GM12878 (cell line): ENCODE measurements at regions not wholly inside any gene's neighbourhood (a gene's known extent, or its start where the extent isn't known, plus 50 kb on each side); places are given as distances from the start of the nearest gene placed in this dataset.

ENCODE experiments used
- ATAC-seq: fragments of 200-7000 bp; cut with Tn5 transposase; 3 replicates; pipeline ENCODE4 v1.9.1; 2020; ENCODE audit warnings: mild to moderate bottlenecking, moderate library complexity
- BruUV-seq: library from RNA; stranded (reverse); fragments of 400-500 nt; replicated peaks from 2 replicates; lab custom pipeline; 2021; lab: Mats Ljungman, UMichigan
- CTCF ChIA-PET: fragments of 300-600 bp; sonication (Branson Sonifier 250); formaldehyde crosslinking; extraction: SDS; loops from one replicate; lab custom pipeline; 2021; ENCODE audit warnings: inconsistent platforms; lab: Yijun Ruan, JAX
- POLR2A ChIA-PET: fragments of 350-600 bp; formaldehyde crosslinking; extraction: SDS; loops from one replicate; lab custom pipeline; 2021; ENCODE audit warnings: inconsistent platforms; lab: Charles Lee
- RAD21 ChIA-PET: fragments of 300-600 bp; sonication (Branson Sonifier 250); formaldehyde crosslinking; loops from one replicate; lab custom pipeline; 2023; ENCODE audit warnings: antibody characterized with exemption; ENCODE audit not compliant: unreplicated experiment; lab: Charles Lee
- SMC1A ChIA-PET: fragments of 300-600 bp; sonication (Branson Sonifier 250); formaldehyde crosslinking; loops from one replicate; lab custom pipeline; 2023; ENCODE audit not compliant: unreplicated experiment, uncharacterized antibody; lab: Charles Lee
- DNase-seq: peaks from one replicate; pipeline ENCODE4 v3.0.0-alpha.2; 2011; ENCODE audit warnings: low read depth, low spot score
- FAIRE-seq: peaks from 3 replicates; lab custom pipeline; 2011; peaks lifted over from hg19 to GRCh38; lab: Jason Lieb, UNC
- H2AFZ ChIP-seq: 2 replicates; pipeline ENCODE4 v1.6.0; 2011; ENCODE audit warnings: low read depth, low read length, control low read depth; ENCODE audit not compliant: control insufficient read depth
- H3K27ac ChIP-seq: 2 replicates; pipeline ENCODE4 v1.5.1; 2011; ENCODE audit warnings: control low read depth; ENCODE audit not compliant: control insufficient read depth, insufficient read depth
- H3K27me3 ChIP-seq, 2 experiments: replicated peaks in 1 of 2; 2 replicates each; pipeline versions ENCODE4 v1.6.0 to v1.6.1; 2011; ENCODE audit warnings: low read length in 1 of 2; ENCODE audit not compliant: control insufficient read depth in 2 of 2, insufficient read depth in 2 of 2
- H3K36me3 ChIP-seq, 2 experiments: 2 replicates each; pipeline ENCODE4 v1.5.1; 2011; ENCODE audit warnings: low read length in 1 of 2; ENCODE audit not compliant: control insufficient read depth in 2 of 2, insufficient read depth in 2 of 2
- H3K4me1 ChIP-seq: 2 replicates; pipeline ENCODE4 v1.6.1; 2011; ENCODE audit warnings: mild to moderate bottlenecking, low read length, moderate library complexity, mixed read lengths; ENCODE audit not compliant: control insufficient read depth, insufficient read depth
- H3K4me2 ChIP-seq: 2 replicates; pipeline ENCODE4 v1.6.0; 2011; ENCODE audit warnings: control low read depth; ENCODE audit not compliant: control insufficient read depth, insufficient read depth
- H3K4me3 ChIP-seq: fragments of 200-600 bp; sonication (generic); 2 replicates; pipeline ENCODE4 v1.5.1; 2016
- H3K79me2 ChIP-seq: 2 replicates; pipeline ENCODE4 v1.6.0; 2011; ENCODE audit warnings: low read length; ENCODE audit not compliant: control insufficient read depth, insufficient read depth
- H3K9ac ChIP-seq: 2 replicates; pipeline ENCODE4 v1.8.0; 2011; ENCODE audit warnings: low read length, control low read depth, mixed read lengths; ENCODE audit not compliant: control insufficient read depth, insufficient read depth
- H3K9me3 ChIP-seq: replicated peaks from 3 replicates; pipeline ENCODE4 v1.5.1; 2011; ENCODE audit warnings: mild to moderate bottlenecking, low read length; ENCODE audit not compliant: control insufficient read depth, insufficient read depth
- H4K20me1 ChIP-seq: 2 replicates; pipeline ENCODE4 v1.6.0; 2011; ENCODE audit not compliant: control insufficient read depth, insufficient read depth
- BHLHE40 ChIP-seq, 2 experiments: fragments of 450-650 bp in 1 of 2; IDR thresholded peaks; 2 replicates each; pipeline ENCODE4 v1.6.1; 2011 to 2017; ENCODE audit warnings: low read depth in 2 of 2, borderline replicate concordance in 1 of 2, improper control_type of control experiment in 1 of 2, low read length in 1 of 2, mild to moderate bottlenecking in 1 of 2
- JUND ChIP-seq: IDR thresholded peaks from 2 replicates; pipeline ENCODE4 v1.6.1; 2012; ENCODE audit warnings: low read depth, mild to moderate bottlenecking, low read length, improper control_type of control experiment, moderate library complexity
- MXI1 ChIP-seq: fragments of 150-350 bp; IDR thresholded peaks from 2 replicates; pipeline ENCODE4 v1.6.1; 2011; ENCODE audit warnings: low read depth, mild to moderate bottlenecking, inconsistent platforms, low read length, improper control_type of control experiment
- NFXL1 ChIP-seq: fragments of 450-650 bp; IDR thresholded peaks from 2 replicates; pipeline ENCODE4 v1.6.1; 2017; ENCODE audit warnings: antibody characterized with exemption, mild to moderate bottlenecking, borderline replicate concordance
- ZBTB4 ChIP-seq: fragments of 450-650 bp; formaldehyde crosslinking; IDR thresholded peaks from 2 replicates; pipeline ENCODE4 v1.4.0; 2022; ENCODE audit warnings: mild to moderate bottlenecking, moderate library complexity
- WGBS: methylation state at CpG from one replicate; pipeline ENCODE4 v1.1.6; 2016; ENCODE audit warnings: low lambda C conversion rate; ENCODE audit not compliant: insufficient replicate concordance, insufficient coverage; ENCODE audit errors: missing lambda C conversion rate; 5-methylcytosine and 5-hydroxymethylcytosine counted together
- in situ Hi-C: fragments of 300-500 bp; cut with MboI; formaldehyde crosslinking; loops from 9 replicates; pipeline ENCODE4 v1.14.3; 2018; ENCODE audit warnings: mixed read lengths
- intact Hi-C: fragments of 100-400 bp; cut with micrococcal nuclease; formaldehyde crosslinking; loops from one replicate; pipeline ENCODE4 v1.14.2; 2022; ENCODE audit not compliant: unreplicated experiment

- no peak for TF ChIP-seq MXI1
Observed at GRCh38 chr3:72383230-72383629, 465.0 kb downstream of the SHQ1 start (continued).

GRCh38 chr3:72382460-72382859, 465.8 kb downstream of the SHQ1 start:
- Histone ChIP-seq H3K79me2 (peaks cover 21% of the 10 kb centered on the region), H3K27ac (no peak overlapping the region), H4K20me1 (no peaks in the 10 kb centered on the region), H3K9ac (no peak overlapping the region), H3K9me3 (no peaks in the 10 kb centered on the region), H3K4me2 (no peak overlapping the region), H3K27me3 (no peaks in the 10 kb centered on the region), H3K4me3 (no peak overlapping the region), H2AFZ (no peak overlapping the region), H3K36me3 (peaks cover 2 to 16% of the 10 kb centered on the region in 2 experiments; a peak in 2 of 4 replicates), H3K4me1 (peaks cover 4% of the 10 kb centered on the region; the same call in 1 of the 2 replicates)
- no peak for FAIRE-seq
- ChIA-PET POLR2A (no interaction called here), SMC1A (interaction anchor here (1.5 kb wide), 1 partner anchor 59 kb away, joined by 3 read pairs; no protein-coding TSS in a partner anchor), CTCF (interaction anchor here (0.9 kb wide), 1 partner anchor 10 kb away, joined by 4 read pairs; no protein-coding TSS in a partner anchor), RAD21 (no interaction called here)
- ATAC-seq = no peak
- intact Hi-C loops = no loop called here
- in situ Hi-C loops = no loop called here
- BruUV-seq = no TSS peak
- DNase-seq = no peak
- no peak for TF ChIP-seq NFXL1
- no peak for TF ChIP-seq JUND
- no peak for TF ChIP-seq BHLHE40 (IDR thresholded peaks at IDR 0.05; ENCODE audit: borderline replicate concordance in 1 of 2, low read depth in 2 of 2, low read length in 1 of 2)
- TF ChIP-seq ZBTB4 = no peak
- WGBS = 100% methylated on average over 4 of the region's 4 CpGs
